B cell (primary cell): ENCODE measurements at regions not wholly inside any gene's neighbourhood (a gene's known extent, or its start where the extent isn't known, plus 50 kb on each side); places are given as distances from the start of the nearest gene placed in this dataset.

Source experiments
- ATAC-seq: fragments of 200-7000 bp; cut with Tn5 transposase; one replicate; pipeline ENCODE4 v1.10.0; 2021; ENCODE audit warnings: low read depth, mild to moderate bottlenecking, moderate number of reproducible peaks, moderate library complexity
- CTCF ChIA-PET: fragments of 350-600 bp; sonication (Branson Sonifier 250); formaldehyde crosslinking; loops from one replicate; lab custom pipeline; 2021; ENCODE audit warnings: antibody characterized with exemption, inconsistent platforms; lab: Charles Lee
- POLR2A ChIA-PET: fragments of 350-600 bp; sonication (Branson Sonifier 250); formaldehyde crosslinking; loops from one replicate; lab custom pipeline; 2021; ENCODE audit warnings: antibody characterized with exemption; lab: Charles Lee
- DNase-seq: peaks from one replicate; pipeline ENCODE4 v3.0.0; 2013
- H2AFZ ChIP-seq: 2 replicates; pipeline ENCODE4 v1.6.1; 2012; ENCODE audit warnings: mild to moderate bottlenecking, low read depth, low read length; ENCODE audit not compliant: insufficient read depth, poor library complexity, severe bottlenecking
- H3K27ac ChIP-seq, 2 donors: 1 replicate in 1 of 2; 2 replicates in 1 of 2; pipeline ENCODE4 v1.5.1; 2012 to 2013; ENCODE audit warnings: low read length in 2 of 2, mild to moderate bottlenecking in 2 of 2, moderate library complexity in 1 of 2
- H3K27me3 ChIP-seq, 4 experiments: fragments of 200-600 bp in 1 of 4; sonication (generic) in 1 of 4; replicated peaks in 1 of 4; 1 replicate in 2 of 4; 2 replicates in 2 of 4; pipeline versions ENCODE4 v1.6.1 to v1.7.0; 2013 to 2016; ENCODE audit warnings: low read length in 3 of 4, mild to moderate bottlenecking in 2 of 4, mixed read lengths in 1 of 4, moderate library complexity in 1 of 4; ENCODE audit not compliant: insufficient read depth in 4 of 4, control insufficient read depth in 3 of 4; ENCODE audit errors: control extremely low read depth in 1 of 4
- H3K36me3 ChIP-seq, 2 experiments: replicated peaks in 1 of 2; 1 replicate in 1 of 2; 2 replicates in 1 of 2; pipeline versions ENCODE4 v1.6.1 to v1.7.1; 2013; ENCODE audit warnings: low read length in 1 of 2; ENCODE audit not compliant: insufficient read depth in 2 of 2, control insufficient read depth in 1 of 2; ENCODE audit errors: control extremely low read depth in 1 of 2, extremely low read depth in 1 of 2
- H3K4me1 ChIP-seq, 2 donors: fragments of 200-600 bp in 1 of 2; sonication (generic) in 1 of 2; 1 replicate in 1 of 2; 2 replicates in 1 of 2; pipeline versions ENCODE4 v1.5.1 to v1.6.1; 2013 to 2017; ENCODE audit warnings: low read length in 2 of 2; ENCODE audit not compliant: control insufficient read depth in 2 of 2, insufficient read depth in 2 of 2
- H3K4me2 ChIP-seq: replicated peaks from 2 replicates; pipeline ENCODE3; 2012; ENCODE audit warnings: mild to moderate bottlenecking, low read depth, low read length; ENCODE audit not compliant: poor library complexity, severe bottlenecking
- H3K4me3 ChIP-seq, 5 experiments: fragments of 200-600 bp in 1 of 5; sonication (generic) in 1 of 5; 1 replicate in 3 of 5; 2 replicates in 2 of 5; pipeline versions ENCODE4 v1.5.1 to v1.7.0; 2011 to 2016; ENCODE audit warnings: low read length in 4 of 5, mild to moderate bottlenecking in 4 of 5, low read depth in 2 of 5, control low read depth in 1 of 5, moderate library complexity in 1 of 5; ENCODE audit not compliant: insufficient read depth in 1 of 5; ENCODE audit errors: control extremely low read depth in 1 of 5, extremely low read depth in 1 of 5
- H3K79me2 ChIP-seq: fragments of 200-600 bp; sonication (generic); one replicate; pipeline ENCODE4 v1.6.0; 2016; ENCODE audit warnings: low read length; ENCODE audit not compliant: control insufficient read depth, insufficient read depth
- H3K9ac ChIP-seq: fragments of 200-600 bp; sonication (generic); 2 replicates; pipeline ENCODE4 v1.6.1; 2017; ENCODE audit warnings: mild to moderate bottlenecking, low read length, moderate library complexity
- H3K9me3 ChIP-seq, 3 donors: one replicate each; pipeline versions ENCODE4 v1.6.1 to v1.7.1; 2013; ENCODE audit warnings: low read length in 2 of 3; ENCODE audit not compliant: control insufficient read depth in 2 of 3, insufficient read depth in 1 of 3; ENCODE audit errors: control extremely low read depth in 1 of 3
- H4K20me1 ChIP-seq: 2 replicates; pipeline ENCODE4 v1.6.0; 2012; ENCODE audit warnings: mild to moderate bottlenecking, low read length; ENCODE audit not compliant: insufficient read depth, control insufficient read depth, poor library complexity, severe bottlenecking
- H3K27ac Mint-ChIP-seq: one replicate; pipeline ENCODE4 v1.8.0; 2021; ENCODE audit warnings: mixed read lengths
- H3K27me3 Mint-ChIP-seq: one replicate; pipeline ENCODE4 v1.8.0; 2021; ENCODE audit warnings: mixed read lengths
- H3K4me1 Mint-ChIP-seq: one replicate; pipeline ENCODE4 v1.8.0; 2021; ENCODE audit warnings: mixed read lengths
- H3K4me3 Mint-ChIP-seq: one replicate; pipeline ENCODE4 v1.8.0; 2021; ENCODE audit warnings: mixed read lengths
- H3K9me3 Mint-ChIP-seq: one replicate; pipeline ENCODE4 v1.8.0; 2022; ENCODE audit warnings: mixed read lengths; ENCODE audit not compliant: insufficient read depth
- CTCF ChIP-seq: fragments of 200-600 bp; IDR thresholded peaks from one replicate; pipeline ENCODE4 v1.8.0; 2022; ENCODE audit warnings: antibody characterized with exemption, mild to moderate bottlenecking
- EZH2 ChIP-seq: IDR thresholded peaks from 2 replicates; pipeline ENCODE4 v1.6.1; 2012; ENCODE audit warnings: borderline replicate concordance, low read depth, mild to moderate bottlenecking, moderate library complexity, low read length; ENCODE audit not compliant: insufficient read depth, poor library complexity, severe bottlenecking
- WGBS: methylation state at CpG from one replicate; pipeline ENCODE4 v1.1.5; 2013; ENCODE audit warnings: missing lambda C conversion rate; ENCODE audit not compliant: insufficient coverage; 5-methylcytosine and 5-hydroxymethylcytosine counted together
- intact Hi-C: fragments of 100-400 bp; cut with micrococcal nuclease; formaldehyde crosslinking; loops from one replicate; pipeline ENCODE4 v1.10.0; 2022

- Histone ChIP-seq H3K4me3 (no peak overlapping the region), H3K79me2 (no peaks in the 10 kb centered on the region), H3K4me2 (no peak overlapping the region), H2AFZ (no peak overlapping the region), H3K27ac (no peak overlapping the region), H3K27me3 (no peaks in the 10 kb centered on the region), H3K9me3 (no peaks in the 10 kb centered on the region), H4K20me1 (no peaks in the 10 kb centered on the region), H3K9ac (no peak overlapping the region), H3K36me3 (no peaks in the 10 kb centered on the region), H3K4me1 (no peaks in the 10 kb centered on the region)
- POLR2A ChIA-PET, result no interaction called here
- no peak for ATAC-seq
- intact Hi-C loops, result no loop called here
- no CpG with 5 or more reads among the region's 2 CpGs for WGBS
- TF ChIP-seq EZH2, result no peak
- TF ChIP-seq CTCF, result no peak
- no peak overlapping the region for H3K4me3 Mint-ChIP-seq
- peaks cover 2% of the 10 kb centered on the region for H3K27me3 Mint-ChIP-seq
- CTCF ChIA-PET, result interaction anchor here (1.5 kb wide), 1 partner anchor 8 kb away, joined by 4 read pairs; no protein-coding TSS in a partner anchor
- no peaks in the 10 kb centered on the region for H3K4me1 Mint-ChIP-seq
- H3K9me3 Mint-ChIP-seq, result no peaks in the 10 kb centered on the region
- no peak overlapping the region for H3K27ac Mint-ChIP-seq
- DNase-seq, result no peak
These were observed 199.1 kb upstream of the KRR1 start for GRCh38 chr12:75710361-75711069.

GRCh38 chr12:75709503-75709902, 198.1 kb upstream of the KRR1 start:
- Histone ChIP-seq H3K79me2 (no peaks in the 10 kb centered on the region), H3K9me3 (no peaks in the 10 kb centered on the region), H3K36me3 (no peaks in the 10 kb centered on the region), H3K9ac (no peak overlapping the region), H4K20me1 (no peaks in the 10 kb centered on the region), H3K4me1 (no peaks in the 10 kb centered on the region), H2AFZ (no peak overlapping the region), H3K4me2 (no peak overlapping the region), H3K4me3 (no peak overlapping the region), H3K27me3 (no peaks in the 10 kb centered on the region), H3K27ac (no peak overlapping the region)
- H3K27me3 Mint-ChIP-seq, result peaks cover 2% of the 10 kb centered on the region
- 94% methylated on average over 2 of the region's 2 CpGs for WGBS
- POLR2A ChIA-PET, result no interaction called here
- H3K4me3 Mint-ChIP-seq, result no peak overlapping the region
- H3K4me1 Mint-ChIP-seq, result no peaks in the 10 kb centered on the region
- CTCF ChIA-PET, result interaction anchor here (1.5 kb wide), 1 partner anchor 9 kb away, joined by 4 read pairs; no protein-coding TSS in a partner anchor
- no peak for DNase-seq
- no peaks in the 10 kb centered on the region for H3K9me3 Mint-ChIP-seq
- H3K27ac Mint-ChIP-seq, result no peak overlapping the region
- ATAC-seq, result no peak
- TF ChIP-seq EZH2 (no peak), CTCF (no peak)
- intact Hi-C loops, result no loop called here
